Activated CD4-positive, alpha-beta T cell treated with anti-CD3 and anti-CD28 coated beads, Interleukin-10, Interleukin-2, amounts not matched to agents 100 ng/mL and 50 ng/mL, durations not matched to agents 16 hours and 8 hours (primary cell): ENCODE measurements at regions not wholly inside any gene's neighbourhood (a gene's known extent, or its start where the extent isn't known, plus 50 kb on each side); places are given as distances from the start of the nearest gene placed in this dataset.

Experiments used
- DNase-seq: peaks from one replicate; pipeline ENCODE4 v3.0.0-alpha.2; 2020

- no peak for DNase-seq
Observed at GRCh38 chr2:240300261-240300821, 135.1 kb upstream of the GPC1 start.

GRCh38 chr2:240300840-240301239 lies 134.6 kb upstream of the GPC1 start:
- no peak for DNase-seq

- DNase-seq = no peak
Observed at GRCh38 chr2:240301256-240301795, 134.1 kb upstream of the GPC1 start.

- DNase-seq = no peak
Observed at GRCh38 chr2:240302041-240302440, 133.4 kb upstream of the GPC1 start.

- DNase-seq = no peak
Observed at GRCh38 chr2:240302933-240303595, 132.4 kb upstream of the GPC1 start.

GRCh38 chr2:240303896-240304745 lies 131.3 kb upstream of the GPC1 start:
- no peak for DNase-seq

GRCh38 chr2:240304746-240305161 lies 130.7 kb upstream of the GPC1 start:
- no peak for DNase-seq

- DNase-seq = no peak
Observed at GRCh38 chr2:240305369-240305962, 130.0 kb upstream of the GPC1 start.

- DNase-seq = no peak
Observed at GRCh38 chr2:240306185-240306584, 129.3 kb upstream of the GPC1 start.

GRCh38 chr2:240308111-240308651 lies 127.3 kb upstream of the GPC1 start:
- DNase-seq = no peak

- DNase-seq = no peak
Observed at GRCh38 chr2:240309214-240309613, 126.2 kb upstream of the GPC1 start.

- no peak for DNase-seq
Observed at GRCh38 chr2:240310201-240310600, 125.3 kb upstream of the GPC1 start.

GRCh38 chr2:240310645-240311044 lies 124.8 kb upstream of the GPC1 start:
- no peak for DNase-seq

GRCh38 chr2:240311821-240312220 lies 123.6 kb upstream of the GPC1 start:
- no peak for DNase-seq

GRCh38 chr2:240319221-240319854 lies 116.1 kb upstream of the GPC1 start:
- DNase-seq = no peak

GRCh38 chr2:240319855-240320203 lies 115.6 kb upstream of the GPC1 start:
- DNase-seq = no peak

GRCh38 chr2:240320204-240320993 lies 115.1 kb upstream of the GPC1 start:
- DNase-seq = no peak

GRCh38 chr2:240322231-240322955 lies 113.1 kb upstream of the GPC1 start:
- no peak for DNase-seq

- DNase-seq = no peak
Observed at GRCh38 chr2:240322991-240323390, 112.5 kb upstream of the GPC1 start.

- DNase-seq = no peak
Observed at GRCh38 chr2:240323601-240324291, 111.7 kb upstream of the GPC1 start.
